Esophagus muscularis mucosa (tissue), 4 donors: ENCODE measurements at regions not wholly inside any gene's neighbourhood (a gene's known extent, or its start where the extent isn't known, plus 50 kb on each side); places are given as distances from the start of the nearest gene placed in this dataset.
"Not testable (repeated sequence)": the region's sequence is repeated elsewhere in the genome, so short reads cannot be mapped to it uniquely, and the experiment has no call there.

Experiments
- DNase-seq: peaks from one replicate; pipeline ENCODE4 v3.0.0-alpha.2; 2017; ENCODE audit errors: extremely low spot score
- H3K27ac ChIP-seq, 4 donors: fragments of 200-600 bp; sonication (generic); replicated peaks in 1 of 4; 1 replicate in 3 of 4; 2 replicates in 1 of 4; pipeline ENCODE4 v1.5.1; 2016 to 2019; ENCODE audit warnings: mild to moderate bottlenecking in 1 of 4
- H3K27me3 ChIP-seq, 4 donors: fragments of 200-600 bp; sonication (generic); one replicate each; pipeline versions ENCODE4 v1.5.1 to v1.6.0; 2016 to 2019
- H3K36me3 ChIP-seq, 4 donors: fragments of 200-600 bp; sonication (generic); one replicate each; pipeline ENCODE4 v1.5.1; 2016 to 2019
- H3K4me1 ChIP-seq, 4 donors: fragments of 200-600 bp; sonication (generic); one replicate each; pipeline ENCODE4 v1.5.1; 2016 to 2019
- H3K4me3 ChIP-seq, 4 donors: fragments of 200-600 bp; sonication (generic); 1 replicate in 2 of 4; 2 replicates in 2 of 4; pipeline ENCODE4 v1.5.1; 2016 to 2019; ENCODE audit warnings: mild to moderate bottlenecking in 4 of 4, moderate library complexity in 1 of 4
- H3K9me3 ChIP-seq, 4 donors: fragments of 200-600 bp; sonication (generic); 1 replicate in 3 of 4; 2 replicates in 1 of 4; pipeline ENCODE4 v1.5.1; 2016 to 2019
- CTCF ChIP-seq, 3 experiments: fragments of 200-600 bp in 2 of 3; fragments of 450-650 bp in 1 of 3; sonication (generic) in 2 of 3; IDR thresholded peaks; one replicate each; pipeline ENCODE4 v1.5.1; 2017 to 2019; ENCODE audit warnings: antibody characterized with exemption in 3 of 3, mild to moderate bottlenecking in 2 of 3, moderate library complexity in 1 of 3
- EP300 ChIP-seq: sonication (generic); formaldehyde crosslinking; IDR thresholded peaks from one replicate; pipeline ENCODE4 v1.6.1; 2017; ENCODE audit warnings: antibody characterized with exemption
- POLR2A ChIP-seq: fragments of 450-650 bp; IDR thresholded peaks from one replicate; pipeline ENCODE4 v1.6.1; 2017; ENCODE audit warnings: antibody characterized with exemption, moderate library complexity, mild to moderate bottlenecking, low read depth
- POLR2AphosphoS5 ChIP-seq, 2 donors: sonication (generic); formaldehyde crosslinking; IDR thresholded peaks; one replicate each; pipeline ENCODE4 v1.6.1; 2017; ENCODE audit warnings: antibody characterized with exemption in 2 of 2
- WGBS: methylation state at CpG from one replicate; pipeline ENCODE4 v1.1.5; 2018; 5-methylcytosine and 5-hydroxymethylcytosine counted together
- intact Hi-C: fragments of 100-400 bp; cut with DNase I; formaldehyde crosslinking; loops from one replicate; pipeline ENCODE4 v1.15.1; 2023

GRCh38 chr1:238380167-238380566, 489.4 kb upstream of the ZP4 start:
- H3K27ac ChIP-seq, result no peak overlapping the region
- 85% methylated on average over 2 of the region's 2 CpGs for WGBS
- intact Hi-C loops, result no loop called here
- H3K27me3 ChIP-seq, result no peaks in the 10 kb centered on the region
- no peak overlapping the region for H3K4me3 ChIP-seq
- no peaks in the 10 kb centered on the region for H3K4me1 ChIP-seq
- TF ChIP-seq POLR2A, result no peak
- no peak for TF ChIP-seq CTCF (IDR thresholded peaks at IDR 0.05)
- TF ChIP-seq POLR2AphosphoS5 (IDR thresholded peaks at IDR 0.05), result no peak
- no peak for TF ChIP-seq EP300
- no peak for DNase-seq
- no peaks in the 10 kb centered on the region for H3K36me3 ChIP-seq
- H3K9me3 ChIP-seq, result no peaks in the 10 kb centered on the region

- WGBS, result 94% methylated on average over 9 of the region's 9 CpGs
- intact Hi-C loops, result not testable (repeated sequence)
These were observed 488.7 kb upstream of the ZP4 start for GRCh38 chr1:238379446-238379845.

GRCh38 chr1:238377280-238377919, 486.7 kb upstream of the ZP4 start:
- TF ChIP-seq POLR2AphosphoS5 (IDR thresholded peaks at IDR 0.05) (no peak), EP300 (no peak), CTCF (IDR thresholded peaks at IDR 0.05) (no peak), POLR2A (no peak)
- Histone ChIP-seq H3K4me3 (no peak overlapping the region), H3K9me3 (no peaks in the 10 kb centered on the region), H3K36me3 (no peaks in the 10 kb centered on the region), H3K4me1 (no peaks in the 10 kb centered on the region), H3K27ac (no peak overlapping the region), H3K27me3 (no peaks in the 10 kb centered on the region)
- DNase-seq, result no peak
- 61% methylated on average over 7 of the region's 7 CpGs for WGBS
- intact Hi-C loops, result no loop called here

More at GRCh38 chr1:238379446-238379845, 488.7 kb upstream of the ZP4 start:
- H3K4me1 ChIP-seq, H3K4me3 ChIP-seq, H3K27ac ChIP-seq, H3K9me3 ChIP-seq, DNase-seq, H3K27me3 ChIP-seq, H3K36me3 ChIP-seq: not testable (repeated sequence)

GRCh38 chr1:238370599-238370998, 479.9 kb upstream of the ZP4 start:
- Histone ChIP-seq H3K36me3 (no peaks in the 10 kb centered on the region), H3K9me3 (peaks cover 0 to 4% (median 0%) of the 10 kb centered on the region in 4 donors), H3K4me1 (no peaks in the 10 kb centered on the region), H3K4me3 (no peak overlapping the region), H3K27ac (no peak overlapping the region), H3K27me3 (no peaks in the 10 kb centered on the region)
- DNase-seq, result no peak
- WGBS, result 86% methylated on average over 2 of the region's 2 CpGs
- TF ChIP-seq EP300 (no peak), POLR2A (no peak), CTCF (IDR thresholded peaks at IDR 0.05) (no peak), POLR2AphosphoS5 (IDR thresholded peaks at IDR 0.05) (no peak)
- intact Hi-C loops, result no loop called here

GRCh38 chr1:238364214-238364892, 473.6 kb upstream of the ZP4 start:
- TF ChIP-seq EP300 (no peak), POLR2A (no peak), POLR2AphosphoS5 (IDR thresholded peaks at IDR 0.05) (no peak), CTCF (IDR thresholded peaks at IDR 0.05) (no peak)
- no peak overlapping the region for H3K4me3 ChIP-seq
- H3K27ac ChIP-seq, result no peak overlapping the region
- no peaks in the 10 kb centered on the region for H3K36me3 ChIP-seq
- no peaks in the 10 kb centered on the region for H3K27me3 ChIP-seq
- peaks cover 0 to 2% (median 0%) of the 10 kb centered on the region in 4 donors for H3K9me3 ChIP-seq
- intact Hi-C loops, result no loop called here
- no peak for DNase-seq
- H3K4me1 ChIP-seq, result no peaks in the 10 kb centered on the region
- WGBS, result 63% methylated on average over 4 of the region's 4 CpGs
